Fibroblast of lung (primary cell): ENCODE measurements at regions not wholly inside any gene's neighbourhood (a gene's known extent, or its start where the extent isn't known, plus 50 kb on each side); places are given as distances from the start of the nearest gene placed in this dataset.

Experiments used
- DNase-seq, 2 donors: peaks; one replicate each; pipeline versions ENCODE4 v3.0.0 to v3.0.0-alpha.2; 2010; ENCODE audit warnings: low read depth in 2 of 2
- H2AFZ ChIP-seq: 2 replicates; pipeline ENCODE4 v1.5.1; 2012; ENCODE audit warnings: low read length, control low read depth, inconsistent platforms
- H3K27ac ChIP-seq: 2 replicates; pipeline ENCODE4 v1.5.1; 2011; ENCODE audit warnings: low read length, control low read depth; ENCODE audit not compliant: insufficient read depth
- H3K27me3 ChIP-seq: 2 replicates; pipeline ENCODE4 v1.5.1; 2011; ENCODE audit warnings: mild to moderate bottlenecking, low read length; ENCODE audit not compliant: control insufficient read depth, insufficient read depth
- H3K36me3 ChIP-seq: 2 replicates; pipeline ENCODE4 v1.5.1; 2011; ENCODE audit warnings: low read length; ENCODE audit not compliant: control insufficient read depth, insufficient read depth
- H3K4me1 ChIP-seq: 2 replicates; pipeline ENCODE4 v1.5.1; 2011; ENCODE audit warnings: low read length; ENCODE audit not compliant: control insufficient read depth, insufficient read depth; ENCODE audit errors: extremely low read depth
- H3K4me2 ChIP-seq: 2 replicates; pipeline ENCODE4 v1.5.1; 2011; ENCODE audit warnings: low read length, control low read depth; ENCODE audit not compliant: insufficient read depth; ENCODE audit errors: extremely low read depth
- H3K4me3 ChIP-seq, 4 experiments: fragments of 200-600 bp in 1 of 4; sonication (generic) in 1 of 4; replicated peaks in 1 of 4; 2 replicates each; pipeline ENCODE4 v1.5.1; 2011 to 2016; ENCODE audit warnings: low read length in 4 of 4, low read depth in 3 of 4, mild to moderate bottlenecking in 3 of 4, control low read depth in 2 of 4, inconsistent platforms in 1 of 4, mixed read lengths in 1 of 4; ENCODE audit not compliant: insufficient read depth in 1 of 4; ENCODE audit errors: control extremely low read depth in 1 of 4
- H3K79me2 ChIP-seq: 2 replicates; pipeline ENCODE4 v1.5.1; 2012; ENCODE audit warnings: mild to moderate bottlenecking, low read length, inconsistent platforms; ENCODE audit not compliant: control insufficient read depth, insufficient read depth
- H3K9ac ChIP-seq: 2 replicates; pipeline ENCODE4 v1.5.1; 2011; ENCODE audit warnings: mild to moderate bottlenecking, low read length, control low read depth; ENCODE audit not compliant: insufficient read depth
- H3K9me3 ChIP-seq: 2 replicates; pipeline ENCODE4 v1.5.1; 2012; ENCODE audit warnings: low read depth, low read length; ENCODE audit not compliant: control insufficient read depth, insufficient read depth
- H4K20me1 ChIP-seq: 2 replicates; pipeline ENCODE4 v1.5.1; 2011; ENCODE audit warnings: low read length; ENCODE audit not compliant: control insufficient read depth, insufficient read depth; ENCODE audit errors: extremely low read depth
- EZH2 ChIP-seq: IDR thresholded peaks from 2 replicates; pipeline ENCODE4 v1.5.1; 2012; ENCODE audit warnings: low read length, control low read depth, mild to moderate bottlenecking; ENCODE audit errors: missing control alignments
- TF ChIP-seq, protein P1 (sequence below), 2 donors: IDR thresholded peaks in 1 of 2; conservative IDR thresholded peaks in 1 of 2; 1 replicate in 1 of 2; 2 replicates in 1 of 2; pipeline ENCODE4 v1.5.1; 2011 to 2012; ENCODE audit warnings: low read length in 2 of 2, control low read depth in 1 of 2, inconsistent platforms in 1 of 2, low read depth in 1 of 2, mild to moderate bottlenecking in 1 of 2

DNA sequence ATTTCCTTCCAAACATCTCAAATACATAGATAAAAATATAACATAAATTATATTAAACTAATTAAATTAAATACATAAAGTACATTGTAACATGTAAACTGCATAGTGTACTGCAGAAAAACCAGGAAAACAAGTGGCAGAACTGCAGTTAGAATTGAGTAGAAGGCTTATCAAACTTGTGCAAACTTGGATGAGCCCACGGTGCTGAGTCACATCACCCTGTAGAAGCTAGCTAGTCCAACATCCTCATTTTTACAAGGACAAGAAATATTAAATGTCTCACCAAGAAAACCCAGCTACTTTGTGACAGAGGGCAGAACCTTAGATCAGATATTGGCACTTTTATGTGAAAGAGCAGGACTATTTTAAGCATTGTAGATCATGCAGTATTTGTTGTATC, 807.9 kb upstream of the NUDT12 start:
- TF ChIP-seq, protein P1, sequence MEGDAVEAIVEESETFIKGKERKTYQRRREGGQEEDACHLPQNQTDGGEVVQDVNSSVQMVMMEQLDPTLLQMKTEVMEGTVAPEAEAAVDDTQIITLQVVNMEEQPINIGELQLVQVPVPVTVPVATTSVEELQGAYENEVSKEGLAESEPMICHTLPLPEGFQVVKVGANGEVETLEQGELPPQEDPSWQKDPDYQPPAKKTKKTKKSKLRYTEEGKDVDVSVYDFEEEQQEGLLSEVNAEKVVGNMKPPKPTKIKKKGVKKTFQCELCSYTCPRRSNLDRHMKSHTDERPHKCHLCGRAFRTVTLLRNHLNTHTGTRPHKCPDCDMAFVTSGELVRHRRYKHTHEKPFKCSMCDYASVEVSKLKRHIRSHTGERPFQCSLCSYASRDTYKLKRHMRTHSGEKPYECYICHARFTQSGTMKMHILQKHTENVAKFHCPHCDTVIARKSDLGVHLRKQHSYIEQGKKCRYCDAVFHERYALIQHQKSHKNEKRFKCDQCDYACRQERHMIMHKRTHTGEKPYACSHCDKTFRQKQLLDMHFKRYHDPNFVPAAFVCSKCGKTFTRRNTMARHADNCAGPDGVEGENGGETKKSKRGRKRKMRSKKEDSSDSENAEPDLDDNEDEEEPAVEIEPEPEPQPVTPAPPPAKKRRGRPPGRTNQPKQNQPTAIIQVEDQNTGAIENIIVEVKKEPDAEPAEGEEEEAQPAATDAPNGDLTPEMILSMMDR (conservative IDR thresholded peaks at IDR 0.05 in 1 of 2, IDR thresholded peaks at IDR 0.05 in 1 of 2; ENCODE audit: low read depth in 1 of 2, low read length in 2 of 2): no peak
- no peak for TF ChIP-seq EZH2
- Histone ChIP-seq H4K20me1 (no peaks in the 10 kb centered on the region), H3K9me3 (no peaks in the 10 kb centered on the region), H3K4me3 (no peak overlapping the region), H3K27ac (no peak overlapping the region), H3K79me2 (no peaks in the 10 kb centered on the region), H3K27me3 (no peaks in the 10 kb centered on the region), H3K4me2 (no peak overlapping the region), H2AFZ (no peak overlapping the region), H3K9ac (no peak overlapping the region), H3K4me1 (no peaks in the 10 kb centered on the region), H3K36me3 (no peaks in the 10 kb centered on the region)
- peak in 1 of 2 donors; percentile 50 for DNase-seq

DNA sequence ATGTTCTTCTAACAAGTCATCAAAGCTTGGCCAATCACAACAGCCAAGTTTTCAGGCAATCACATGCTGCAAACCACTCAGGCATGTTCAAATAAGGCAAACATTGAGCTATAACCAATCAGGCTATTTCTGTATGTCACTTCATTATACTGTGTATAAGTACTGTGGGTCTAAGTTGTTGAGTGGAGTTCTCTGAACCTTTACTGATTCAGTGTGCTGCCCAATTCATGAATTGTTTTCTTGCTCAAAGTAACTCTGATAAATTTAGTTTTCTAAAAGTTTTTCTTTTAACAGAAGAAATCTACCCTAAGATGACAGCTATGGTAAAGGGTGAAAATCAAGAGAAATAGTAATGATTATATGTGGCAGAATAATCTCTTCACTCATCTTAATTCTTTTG, 805.4 kb upstream of the NUDT12 start:
- no peaks in the 10 kb centered on the region for H3K79me2 ChIP-seq
- H3K27me3 ChIP-seq: no peaks in the 10 kb centered on the region
- no peaks in the 10 kb centered on the region for H3K4me1 ChIP-seq
- no peak overlapping the region for H3K27ac ChIP-seq
- TF ChIP-seq EZH2: no peak
- TF ChIP-seq, protein P1 (conservative IDR thresholded peaks at IDR 0.05 in 1 of 2, IDR thresholded peaks at IDR 0.05 in 1 of 2; ENCODE audit: low read depth in 1 of 2, low read length in 2 of 2): no peak
- H3K4me2 ChIP-seq: no peak overlapping the region
- H3K9ac ChIP-seq: no peak overlapping the region
- H3K36me3 ChIP-seq: no peaks in the 10 kb centered on the region
- no peaks in the 10 kb centered on the region for H3K9me3 ChIP-seq
- no peaks in the 10 kb centered on the region for H4K20me1 ChIP-seq
- no peak overlapping the region for H3K4me3 ChIP-seq
- H2AFZ ChIP-seq: no peak overlapping the region
- DNase-seq: no peak

DNA sequence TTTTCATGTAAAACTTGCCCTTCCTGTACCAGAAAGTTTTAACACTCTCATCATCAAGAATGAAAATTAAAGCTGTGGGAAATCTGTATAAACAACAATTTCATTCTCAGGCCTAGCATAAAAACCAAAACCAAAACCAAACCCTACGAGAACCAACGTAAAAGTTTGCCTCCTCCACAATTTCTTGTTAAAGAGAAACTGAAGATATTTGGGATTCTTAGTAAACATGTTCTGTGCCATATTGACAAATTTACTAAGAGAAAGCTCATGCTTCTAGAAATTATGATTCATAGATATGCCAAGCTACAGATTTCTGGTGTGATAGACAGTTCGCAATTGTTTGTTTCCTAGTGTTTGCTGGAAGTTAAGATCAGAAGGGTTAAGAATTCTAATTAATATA, 801.0 kb upstream of the NUDT12 start:
- Histone ChIP-seq H3K4me2 (no peak overlapping the region), H3K9ac (no peak overlapping the region), H3K4me3 (no peak overlapping the region), H3K79me2 (no peaks in the 10 kb centered on the region), H4K20me1 (no peaks in the 10 kb centered on the region), H3K4me1 (no peaks in the 10 kb centered on the region), H3K27ac (no peak overlapping the region), H3K27me3 (no peaks in the 10 kb centered on the region), H3K9me3 (no peaks in the 10 kb centered on the region), H2AFZ (peak overlapping the region; percentile 12), H3K36me3 (no peaks in the 10 kb centered on the region)
- DNase-seq: no peak
- TF ChIP-seq, protein P1 (conservative IDR thresholded peaks at IDR 0.05 in 1 of 2, IDR thresholded peaks at IDR 0.05 in 1 of 2; ENCODE audit: low read depth in 1 of 2, low read length in 2 of 2): no peak
- no peak for TF ChIP-seq EZH2
